Coronary artery (tissue), 2 donors: ENCODE measurements at regions not wholly inside any gene's neighbourhood (a gene's known extent, or its start where the extent isn't known, plus 50 kb on each side); places are given as distances from the start of the nearest gene placed in this dataset.

Source experiments
- DNase-seq: peaks from one replicate; pipeline ENCODE4 v3.0.0-alpha.2; 2017; ENCODE audit warnings: low spot score
- H3K27ac ChIP-seq, 2 donors: fragments of 200-600 bp; sonication (generic); one replicate each; pipeline ENCODE4 v1.5.1; 2016 to 2019
- H3K4me3 ChIP-seq: fragments of 200-600 bp; sonication (generic); 2 replicates; pipeline ENCODE4 v1.5.1; 2016; ENCODE audit warnings: mild to moderate bottlenecking, moderate library complexity
- TF ChIP-seq, protein P1 (sequence below): fragments of 200-600 bp; sonication (generic); IDR thresholded peaks from one replicate; pipeline ENCODE4 v1.5.1; 2019; ENCODE audit warnings: antibody characterized with exemption

DNA sequence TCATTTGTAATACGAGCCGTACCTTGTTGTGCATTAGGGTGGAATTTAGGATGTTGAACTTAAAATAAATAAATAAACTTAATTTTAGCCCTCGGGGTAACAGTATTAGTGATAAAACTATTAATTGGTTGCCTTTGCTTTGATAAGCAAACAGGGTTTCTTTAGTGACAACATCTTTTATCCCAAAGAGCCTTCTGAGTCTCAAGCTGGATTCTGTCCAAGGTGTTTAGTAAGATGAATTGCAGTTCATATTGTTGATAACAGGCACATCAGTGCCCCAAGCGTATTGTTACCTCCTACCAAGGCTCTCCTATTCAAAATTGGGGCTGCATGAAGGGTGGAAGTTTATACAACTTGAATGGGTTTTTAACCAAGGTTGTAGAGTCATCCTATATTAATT, 144.4 kb upstream of the CELF2 start:
- TF ChIP-seq, protein P1, sequence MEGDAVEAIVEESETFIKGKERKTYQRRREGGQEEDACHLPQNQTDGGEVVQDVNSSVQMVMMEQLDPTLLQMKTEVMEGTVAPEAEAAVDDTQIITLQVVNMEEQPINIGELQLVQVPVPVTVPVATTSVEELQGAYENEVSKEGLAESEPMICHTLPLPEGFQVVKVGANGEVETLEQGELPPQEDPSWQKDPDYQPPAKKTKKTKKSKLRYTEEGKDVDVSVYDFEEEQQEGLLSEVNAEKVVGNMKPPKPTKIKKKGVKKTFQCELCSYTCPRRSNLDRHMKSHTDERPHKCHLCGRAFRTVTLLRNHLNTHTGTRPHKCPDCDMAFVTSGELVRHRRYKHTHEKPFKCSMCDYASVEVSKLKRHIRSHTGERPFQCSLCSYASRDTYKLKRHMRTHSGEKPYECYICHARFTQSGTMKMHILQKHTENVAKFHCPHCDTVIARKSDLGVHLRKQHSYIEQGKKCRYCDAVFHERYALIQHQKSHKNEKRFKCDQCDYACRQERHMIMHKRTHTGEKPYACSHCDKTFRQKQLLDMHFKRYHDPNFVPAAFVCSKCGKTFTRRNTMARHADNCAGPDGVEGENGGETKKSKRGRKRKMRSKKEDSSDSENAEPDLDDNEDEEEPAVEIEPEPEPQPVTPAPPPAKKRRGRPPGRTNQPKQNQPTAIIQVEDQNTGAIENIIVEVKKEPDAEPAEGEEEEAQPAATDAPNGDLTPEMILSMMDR = no peak
- Histone ChIP-seq H3K4me3 (no peak overlapping the region), H3K27ac (no peak overlapping the region)
- DNase-seq = no peak

DNA sequence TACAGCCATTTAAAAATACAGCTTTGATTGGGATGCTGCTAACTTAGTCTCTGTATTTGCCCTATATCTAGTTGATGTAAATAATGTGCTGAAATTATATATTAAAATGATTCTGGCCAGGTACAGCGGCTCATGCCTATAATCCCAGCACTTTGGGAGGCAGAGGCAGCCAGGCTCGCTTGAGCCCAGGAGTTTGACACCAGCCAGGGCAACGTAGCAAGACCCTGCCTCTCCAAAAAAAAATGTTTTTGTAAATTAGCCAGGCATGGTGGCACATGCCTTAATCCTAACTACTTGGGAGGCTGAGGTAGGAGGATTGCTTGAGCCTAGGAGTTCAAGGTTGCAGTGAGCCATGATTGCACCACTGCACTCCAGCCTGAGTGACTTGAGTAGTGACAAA, 143.8 kb upstream of the CELF2 start:
- TF ChIP-seq, protein P1 = no peak
- H3K27ac ChIP-seq = no peak overlapping the region
- no peak for DNase-seq
- no peak overlapping the region for H3K4me3 ChIP-seq

DNA sequence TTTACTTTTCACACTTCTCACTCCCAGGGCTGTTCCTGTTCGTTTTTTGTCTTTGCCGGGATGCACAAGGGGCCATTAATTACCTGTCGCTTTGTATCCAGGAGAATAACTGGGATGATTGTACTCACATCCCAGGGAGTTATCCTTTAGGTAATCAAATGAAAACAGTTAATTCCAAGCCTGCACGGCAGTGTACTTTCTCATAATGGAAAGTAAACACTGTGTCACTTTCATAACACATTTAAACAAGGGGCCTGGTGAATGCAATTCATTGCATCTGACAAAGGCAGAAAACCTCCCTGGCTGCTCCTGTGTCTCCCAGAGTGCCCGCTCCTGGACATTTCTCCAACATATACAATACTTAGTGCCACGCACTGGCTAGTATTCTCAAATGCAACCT, 138.7 kb upstream of the CELF2 start:
- no peak overlapping the region for H3K27ac ChIP-seq
- TF ChIP-seq, protein P1 = no peak
- no peak for DNase-seq

DNA sequence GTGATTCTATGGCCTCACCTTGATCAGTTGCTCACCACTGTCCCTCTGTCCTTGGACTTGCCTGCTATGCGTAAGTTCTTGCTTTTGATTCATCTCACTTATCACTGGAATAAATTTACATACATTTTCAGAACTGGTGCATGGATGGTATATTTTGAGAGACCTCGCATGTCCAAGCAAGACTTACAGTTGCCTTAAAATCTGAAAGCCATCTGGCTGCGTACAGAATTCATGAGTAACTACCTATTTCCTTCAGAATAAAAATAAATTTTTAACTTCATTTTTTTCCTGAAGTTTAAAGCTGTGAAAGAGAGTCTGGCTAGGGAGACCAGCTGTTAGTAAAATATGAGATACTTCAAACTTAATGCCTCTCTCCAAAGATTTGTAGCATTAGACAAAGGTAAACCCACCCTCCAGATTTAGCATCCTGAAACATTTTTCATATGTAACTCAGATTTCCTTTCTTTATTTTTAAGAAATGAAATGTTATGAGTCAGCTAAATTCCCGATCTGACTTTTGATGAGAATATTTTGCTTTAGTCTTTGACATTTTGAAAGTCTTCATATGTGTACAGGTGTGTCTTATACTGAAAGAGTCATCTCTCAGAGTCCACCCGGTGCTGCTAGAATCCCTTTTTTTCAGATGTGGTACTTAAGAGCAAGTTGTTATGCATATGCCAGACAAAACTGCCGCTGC, 136.4 kb upstream of the CELF2 start:
- no peak overlapping the region for H3K27ac ChIP-seq
- no peak for DNase-seq
- TF ChIP-seq, protein P1 = no peak
- no peak overlapping the region for H3K4me3 ChIP-seq

More for the DNA sequence above, 138.7 kb upstream of the CELF2 start:
- H3K4me3 ChIP-seq = no peak overlapping the region

DNA sequence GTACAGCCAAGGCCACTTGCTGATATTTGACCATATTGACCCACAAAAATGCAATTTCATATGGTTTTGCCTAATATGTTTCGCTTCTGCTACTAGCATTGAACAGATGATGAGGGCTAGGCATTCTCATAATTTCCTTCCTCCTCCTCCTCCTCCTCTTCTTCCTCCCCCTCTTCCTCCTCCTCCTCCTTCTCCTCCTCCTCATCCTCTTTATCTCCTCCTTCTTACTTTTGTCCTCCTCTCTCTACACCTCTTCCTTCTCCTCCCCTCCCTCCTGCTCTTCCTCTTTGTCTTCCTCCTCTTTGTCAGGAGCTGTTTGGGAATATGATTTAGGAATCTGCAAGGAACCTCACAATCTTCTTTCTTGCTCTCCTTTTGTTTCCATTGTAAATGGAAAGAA, 133.9 kb upstream of the CELF2 start:
- DNase-seq = no peak
- TF ChIP-seq, protein P1 = no peak
- no peak overlapping the region for H3K4me3 ChIP-seq
- H3K27ac ChIP-seq = no peak overlapping the region

DNA sequence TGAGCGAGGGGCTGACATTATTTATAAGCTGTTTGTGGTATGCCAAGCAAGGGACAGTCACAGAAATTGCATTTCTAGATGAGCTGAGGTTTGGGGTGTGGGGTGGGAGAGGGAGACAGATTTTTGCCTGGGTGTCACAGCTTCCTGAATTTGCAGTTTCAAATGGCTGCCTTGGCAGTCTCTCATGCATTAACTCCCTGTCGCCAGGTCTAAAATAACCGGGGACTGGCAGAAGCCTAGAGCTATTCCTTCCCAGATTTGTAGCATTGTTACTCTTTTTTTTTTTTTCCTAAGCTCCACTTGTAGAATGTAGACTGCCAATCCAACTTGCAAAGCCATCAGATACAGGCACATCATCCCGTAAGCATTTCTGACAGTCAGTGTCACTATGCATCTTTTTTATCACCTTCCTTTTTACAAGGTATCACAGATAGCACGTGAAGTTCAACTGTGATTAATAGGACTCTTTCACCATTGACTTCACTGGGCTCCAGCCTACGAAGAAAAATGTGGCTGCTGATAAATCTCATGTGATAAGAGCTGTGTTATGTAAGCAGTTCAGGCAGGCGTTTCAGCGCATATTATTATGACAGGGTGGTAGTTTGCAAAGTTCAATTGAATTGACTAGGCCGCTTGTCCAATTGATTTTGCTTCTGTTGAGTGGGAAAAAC, 130.7 kb upstream of the CELF2 start:
- TF ChIP-seq, protein P1 = no peak
- H3K4me3 ChIP-seq = no peak overlapping the region
- H3K27ac ChIP-seq = no peak overlapping the region
- DNase-seq = no peak
